H9 (cell line): ENCODE measurements at regions not wholly inside any gene's neighbourhood (a gene's known extent, or its start where the extent isn't known, plus 50 kb on each side); places are given as distances from the start of the nearest gene placed in this dataset.

Source experiments
- DNase-seq: peaks from one replicate; pipeline ENCODE4 v3.0.0-alpha.2; 2017
- H2AFZ ChIP-seq: one replicate; pipeline ENCODE4 v1.6.1; 2013; ENCODE audit warnings: mild to moderate bottlenecking, low read length, control low read depth, moderate library complexity
- H2AK5ac ChIP-seq: 2 replicates; pipeline ENCODE4 v1.6.1; 2013; ENCODE audit warnings: low read length, control low read depth, mixed read lengths; ENCODE audit not compliant: insufficient read length
- H2BK120ac ChIP-seq: one replicate; pipeline ENCODE4 v1.6.1; 2013; ENCODE audit warnings: low read depth, mild to moderate bottlenecking, low read length, control low read depth, inconsistent platforms; ENCODE audit not compliant: poor library complexity, severe bottlenecking
- H2BK12ac ChIP-seq: 2 replicates; pipeline ENCODE4 v1.6.1; 2013; ENCODE audit warnings: low read length, control low read depth, mixed read lengths, low read depth; ENCODE audit not compliant: insufficient read length
- H2BK15ac ChIP-seq: 2 replicates; pipeline ENCODE4 v1.6.1; 2013; ENCODE audit warnings: low read depth, low read length, control low read depth
- H2BK20ac ChIP-seq: one replicate; pipeline ENCODE4 v1.6.1; 2013; ENCODE audit warnings: low read depth, mild to moderate bottlenecking, low read length, control low read depth, inconsistent platforms; ENCODE audit not compliant: poor library complexity, severe bottlenecking
- H2BK5ac ChIP-seq: 2 replicates; pipeline ENCODE4 v1.6.1; 2013; ENCODE audit warnings: low read length, control low read depth, mixed read lengths; ENCODE audit not compliant: insufficient read length
- H3K14ac ChIP-seq: 2 replicates; pipeline ENCODE4 v1.6.1; 2013; ENCODE audit warnings: low read length, control low read depth; ENCODE audit not compliant: insufficient read depth
- H3K18ac ChIP-seq: 2 replicates; pipeline ENCODE4 v1.6.1; 2013; ENCODE audit warnings: low read depth, mild to moderate bottlenecking, mixed read lengths, low read length, control low read depth; ENCODE audit not compliant: insufficient read length
- H3K23ac ChIP-seq: 2 replicates; pipeline ENCODE4 v1.6.1; 2013; ENCODE audit warnings: low read length, control low read depth, mixed read lengths, low read depth; ENCODE audit not compliant: insufficient read length
- H3K23me2 ChIP-seq: 2 replicates; pipeline ENCODE4 v1.6.1; 2013; ENCODE audit warnings: low read depth, mild to moderate bottlenecking, mixed read lengths, low read length, control low read depth; ENCODE audit not compliant: insufficient read length, poor library complexity, severe bottlenecking
- H3K27ac ChIP-seq: 2 replicates; pipeline ENCODE4 v1.5.1; 2013; ENCODE audit warnings: low read length, control low read depth, mixed read lengths, low read depth; ENCODE audit not compliant: insufficient read length
- H3K27me3 ChIP-seq: 2 replicates; pipeline ENCODE4 v1.6.1; 2013; ENCODE audit warnings: low read length, control low read depth, inconsistent platforms; ENCODE audit not compliant: insufficient read depth
- H3K4ac ChIP-seq: 2 replicates; pipeline ENCODE4 v1.6.1; 2013; ENCODE audit warnings: low read depth, mild to moderate bottlenecking, control low read depth, inconsistent platforms, low read length, moderate library complexity
- H3K4me1 ChIP-seq: 2 replicates; pipeline ENCODE4 v1.6.1; 2013; ENCODE audit warnings: low read length, control low read depth, inconsistent platforms; ENCODE audit not compliant: insufficient read depth
- H3K4me2 ChIP-seq: 2 replicates; pipeline ENCODE4 v1.6.1; 2013; ENCODE audit warnings: low read length, control low read depth, mixed read lengths; ENCODE audit not compliant: insufficient read length, insufficient read depth
- H3K56ac ChIP-seq: 2 replicates; pipeline ENCODE4 v1.6.1; 2013; ENCODE audit warnings: low read depth, mild to moderate bottlenecking, mixed read lengths, low read length, control low read depth; ENCODE audit not compliant: insufficient read length
- H3K79me1 ChIP-seq: 2 replicates; pipeline ENCODE4 v1.6.1; 2013; ENCODE audit warnings: low read depth, mild to moderate bottlenecking, moderate library complexity, low read length, control low read depth, inconsistent platforms; ENCODE audit not compliant: insufficient read depth, poor library complexity, severe bottlenecking
- H3K79me2 ChIP-seq: 2 replicates; pipeline ENCODE4 v1.6.1; 2013; ENCODE audit warnings: low read length, control low read depth, inconsistent platforms; ENCODE audit not compliant: insufficient read depth
- H3K9ac ChIP-seq: 2 replicates; pipeline ENCODE4 v1.6.1; 2013; ENCODE audit warnings: low read length, control low read depth, mixed read lengths; ENCODE audit not compliant: insufficient read length; ENCODE audit errors: extremely low read depth
- H3K9me3 ChIP-seq: one replicate; pipeline ENCODE4 v1.6.1; 2013; ENCODE audit warnings: low read depth, low read length, inconsistent platforms; ENCODE audit not compliant: control insufficient read depth
- H3T11ph ChIP-seq: one replicate; pipeline ENCODE4 v1.6.1; 2013; ENCODE audit warnings: mild to moderate bottlenecking, low read length, control low read depth, inconsistent platforms
- H4K20me1 ChIP-seq: one replicate; pipeline ENCODE4 v1.6.1; 2013; ENCODE audit not compliant: control insufficient read depth, insufficient read length, insufficient read depth
- H4K5ac ChIP-seq: 2 replicates; pipeline ENCODE4 v1.6.1; 2013; ENCODE audit warnings: low read depth, mild to moderate bottlenecking, mixed read lengths, low read length, control low read depth; ENCODE audit not compliant: insufficient read length
- H4K8ac ChIP-seq: replicated peaks from 2 replicates; pipeline ENCODE4 v1.6.1; 2013; ENCODE audit warnings: low read length, control low read depth, mixed read lengths, low read depth; ENCODE audit not compliant: insufficient read length
- H4K91ac ChIP-seq: 2 replicates; pipeline ENCODE4 v1.6.1; 2013; ENCODE audit warnings: low read depth, mild to moderate bottlenecking, moderate library complexity, mixed read lengths, low read length, control low read depth; ENCODE audit not compliant: insufficient read length
- H3K27ac Mint-ChIP-seq, 3 experiments: 2 replicates in 2 of 3; 3 replicates in 1 of 3; pipeline ENCODE4 v1.8.0; 2020 to 2021; ENCODE audit warnings: mixed read lengths in 3 of 3, mild to moderate bottlenecking in 1 of 3, moderate library complexity in 1 of 3
- H3K27me3 Mint-ChIP-seq: 2 replicates; pipeline ENCODE4 v1.8.0; 2021; ENCODE audit warnings: low read depth, mild to moderate bottlenecking, moderate library complexity, mixed read lengths
- H3K36me3 Mint-ChIP-seq, 3 experiments: 2 replicates in 2 of 3; 3 replicates in 1 of 3; pipeline ENCODE4 v1.8.0; 2020 to 2021; ENCODE audit warnings: low read depth in 3 of 3, mixed read lengths in 3 of 3; ENCODE audit not compliant: insufficient read depth in 1 of 3
- H3K4me1 Mint-ChIP-seq, 2 experiments: 2 replicates each; pipeline ENCODE4 v1.8.0; 2020; ENCODE audit warnings: mixed read lengths in 2 of 2
- H3K4me3 Mint-ChIP-seq, 2 experiments: 2 replicates in 1 of 2; 3 replicates in 1 of 2; pipeline ENCODE4 v1.8.0; 2020 to 2021; ENCODE audit warnings: mild to moderate bottlenecking in 2 of 2, mixed read lengths in 2 of 2, moderate library complexity in 1 of 2
- H3K9me3 Mint-ChIP-seq, 2 experiments: 2 replicates in 1 of 2; 3 replicates in 1 of 2; pipeline ENCODE4 v1.8.0; 2020; ENCODE audit warnings: mild to moderate bottlenecking in 2 of 2, mixed read lengths in 2 of 2, moderate library complexity in 1 of 2
- WGBS: extraction: QIAGEN DNeasy Blood & Tissue Kit; methylation state at CpG from one replicate; pipeline ENCODE4 v1.1.7; 2013; ENCODE audit warnings: missing lambda C conversion rate, low lambda C conversion rate, mixed read lengths; ENCODE audit not compliant: insufficient read length; ENCODE audit errors: extremely low coverage; 5-methylcytosine and 5-hydroxymethylcytosine counted together
- TF ChIP-seq, protein P1 (sequence below): fragments of 200-600 bp; sonication (generic); conservative IDR thresholded peaks from 3 replicates; pipeline ENCODE4 v1.8.0; 2021; ENCODE audit warnings: antibody characterized with exemption, mild to moderate bottlenecking

DNA sequence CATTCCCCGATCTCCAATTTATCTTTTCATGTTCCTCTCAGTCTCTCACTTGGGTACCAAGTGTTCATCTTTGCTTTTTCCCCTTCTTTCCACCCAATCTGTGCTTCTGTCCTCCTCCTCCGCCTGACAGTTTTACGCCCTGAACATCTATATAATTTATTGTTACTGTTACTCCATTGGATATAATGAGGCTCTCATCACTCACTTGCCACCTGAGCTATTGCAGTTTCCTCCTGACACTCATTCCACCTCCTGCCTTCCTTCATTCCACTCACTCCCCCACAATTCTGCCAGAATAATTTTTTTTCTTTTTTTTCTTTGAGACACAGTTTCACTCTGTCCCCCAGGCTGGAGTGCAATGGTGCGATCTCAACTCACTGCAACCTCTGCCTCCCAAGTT is 77.6 kb upstream of the SORBS2 start:
- Mint-ChIP-seq H3K27me3 (peaks cover under 1% of the 10 kb centered on the region), H3K4me3 (no peak overlapping the region), H3K4me1 (peaks cover 14 to 19% of the 10 kb centered on the region in 2 experiments), H3K27ac (no peak overlapping the region; a peak in 1 of 7 replicates), H3K9me3 (peaks cover 34 to 39% of the 10 kb centered on the region in 2 experiments), H3K36me3 (peaks cover 19 to 48% (median 33%) of the 10 kb centered on the region in 3 experiments)
- H3K23ac ChIP-seq = no peak overlapping the region
- no peaks in the 10 kb centered on the region for H3K23me2 ChIP-seq
- no peaks in the 10 kb centered on the region for H3K27me3 ChIP-seq
- H3K4me1 ChIP-seq = no peaks in the 10 kb centered on the region
- no peak overlapping the region for H3K14ac ChIP-seq
- H3K79me2 ChIP-seq = no peaks in the 10 kb centered on the region
- H2BK12ac ChIP-seq = no peak overlapping the region
- no peak overlapping the region for H2BK120ac ChIP-seq
- no peak for DNase-seq
- no peak overlapping the region for H3K4me2 ChIP-seq
- H2BK5ac ChIP-seq = no peak overlapping the region
- no peak overlapping the region for H3K27ac ChIP-seq
- no peak overlapping the region for H3K18ac ChIP-seq
- H4K20me1 ChIP-seq = no peaks in the 10 kb centered on the region
- H3K79me1 ChIP-seq = no peaks in the 10 kb centered on the region
- H2BK15ac ChIP-seq = no peak overlapping the region
- H2BK20ac ChIP-seq = no peak overlapping the region
- no peaks in the 10 kb centered on the region for H3K9me3 ChIP-seq
- H3K9ac ChIP-seq = no peak overlapping the region
- no peak overlapping the region for H4K8ac ChIP-seq
- H3K56ac ChIP-seq = no peak overlapping the region
- no peak overlapping the region for H2AK5ac ChIP-seq
- no peak overlapping the region for H4K91ac ChIP-seq
- TF ChIP-seq, protein P1, sequence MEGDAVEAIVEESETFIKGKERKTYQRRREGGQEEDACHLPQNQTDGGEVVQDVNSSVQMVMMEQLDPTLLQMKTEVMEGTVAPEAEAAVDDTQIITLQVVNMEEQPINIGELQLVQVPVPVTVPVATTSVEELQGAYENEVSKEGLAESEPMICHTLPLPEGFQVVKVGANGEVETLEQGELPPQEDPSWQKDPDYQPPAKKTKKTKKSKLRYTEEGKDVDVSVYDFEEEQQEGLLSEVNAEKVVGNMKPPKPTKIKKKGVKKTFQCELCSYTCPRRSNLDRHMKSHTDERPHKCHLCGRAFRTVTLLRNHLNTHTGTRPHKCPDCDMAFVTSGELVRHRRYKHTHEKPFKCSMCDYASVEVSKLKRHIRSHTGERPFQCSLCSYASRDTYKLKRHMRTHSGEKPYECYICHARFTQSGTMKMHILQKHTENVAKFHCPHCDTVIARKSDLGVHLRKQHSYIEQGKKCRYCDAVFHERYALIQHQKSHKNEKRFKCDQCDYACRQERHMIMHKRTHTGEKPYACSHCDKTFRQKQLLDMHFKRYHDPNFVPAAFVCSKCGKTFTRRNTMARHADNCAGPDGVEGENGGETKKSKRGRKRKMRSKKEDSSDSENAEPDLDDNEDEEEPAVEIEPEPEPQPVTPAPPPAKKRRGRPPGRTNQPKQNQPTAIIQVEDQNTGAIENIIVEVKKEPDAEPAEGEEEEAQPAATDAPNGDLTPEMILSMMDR = no peak
- no peak overlapping the region for H2AFZ ChIP-seq
- no peak overlapping the region for H3K4ac ChIP-seq
- no peak overlapping the region for H4K5ac ChIP-seq
- H3T11ph ChIP-seq = no peak overlapping the region
- no CpG with 5 or more reads among the region's 4 CpGs for WGBS
